ENCODE measurements at regions not wholly inside any gene's neighbourhood (a gene's known extent, or its start where the extent isn't known, plus 50 kb on each side); places are given as distances from the start of the nearest gene placed in this dataset.

DNA sequence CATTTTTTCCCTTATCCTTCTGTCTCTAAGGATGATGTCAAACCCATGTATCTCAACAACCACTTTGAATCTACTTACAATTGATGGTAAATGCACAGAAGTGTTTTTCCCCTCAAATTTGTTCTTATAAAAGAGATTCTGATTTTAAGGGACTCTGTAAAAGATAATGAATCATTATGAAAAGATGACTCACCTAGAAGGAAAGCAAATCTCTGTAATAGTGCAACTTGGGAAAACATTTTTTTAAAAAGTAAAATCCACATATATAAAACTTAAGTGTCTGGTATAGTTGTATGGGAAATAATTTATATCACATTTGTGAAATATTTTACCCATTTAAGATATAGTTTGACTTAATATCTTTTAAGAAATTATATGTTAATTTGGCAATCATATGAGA lies 137.0 kb downstream of the TINAG start:
- Histone ChIP-seq H3K9me3 (ENCODE audit: control insufficient read depth, insufficient read depth, low read length) (no peaks in the 10 kb centered on the region), H3K4me3 (ENCODE audit: low read length) (no peak overlapping the region), H3K79me2 (ENCODE audit: control insufficient read depth, low read length) (no peaks in the 10 kb centered on the region), H3F3A (ENCODE audit: control insufficient read depth, insufficient read depth) (no peaks in the 10 kb centered on the region), H3K27ac (ENCODE audit: low read depth, low read length) (no peak overlapping the region), H4K20me1 (ENCODE audit: control insufficient read depth, insufficient read depth, low read depth, low read length) (no peaks in the 10 kb centered on the region), H3K4me2 (ENCODE audit: low read length) (no peak overlapping the region), H3K4me1 (ENCODE audit: control insufficient read depth, low read length) (no peaks in the 10 kb centered on the region), H3K27me3 (ENCODE audit: control insufficient read depth, low read length) (no peaks in the 10 kb centered on the region), H3K36me3 (ENCODE audit: control insufficient read depth, low read length) (no peaks in the 10 kb centered on the region), H3K9me2 (replicated peaks; ENCODE audit: control insufficient read depth, low read length) (no peaks in the 10 kb centered on the region)
- no peak for TF ChIP-seq CTCF (IDR thresholded peaks at IDR 0.05; ENCODE audit: low read depth, low read length, poor library complexity, severe bottlenecking)
- no peak for TF ChIP-seq EZH2phosphoT487 (IDR thresholded peaks at IDR 0.05; ENCODE audit: borderline replicate concordance, low read length)

GRCh38 chr6:54448617-54449016 lies 140.4 kb downstream of the TINAG start:
- Histone ChIP-seq H3K79me2 (ENCODE audit: control insufficient read depth, low read length) (no peaks in the 10 kb centered on the region), H3K4me3 (ENCODE audit: low read length) (no peak overlapping the region), H3K36me3 (ENCODE audit: control insufficient read depth, low read length) (no peaks in the 10 kb centered on the region), H3K4me2 (ENCODE audit: low read length) (no peak overlapping the region), H3K27ac (ENCODE audit: low read depth, low read length) (no peak overlapping the region), H3K9me2 (replicated peaks; ENCODE audit: control insufficient read depth, low read length) (no peaks in the 10 kb centered on the region), H3F3A (ENCODE audit: control insufficient read depth, insufficient read depth) (no peaks in the 10 kb centered on the region), H4K20me1 (ENCODE audit: control insufficient read depth, insufficient read depth, low read depth, low read length) (no peaks in the 10 kb centered on the region), H3K27me3 (ENCODE audit: control insufficient read depth, low read length) (no peaks in the 10 kb centered on the region), H3K4me1 (ENCODE audit: control insufficient read depth, low read length) (no peaks in the 10 kb centered on the region), H3K9me3 (ENCODE audit: control insufficient read depth, insufficient read depth, low read length) (no peaks in the 10 kb centered on the region)
- TF ChIP-seq CTCF (IDR thresholded peaks at IDR 0.05; ENCODE audit: low read depth, low read length, poor library complexity, severe bottlenecking) (no peak), EZH2phosphoT487 (IDR thresholded peaks at IDR 0.05; ENCODE audit: borderline replicate concordance, low read length) (no peak)

DNA sequence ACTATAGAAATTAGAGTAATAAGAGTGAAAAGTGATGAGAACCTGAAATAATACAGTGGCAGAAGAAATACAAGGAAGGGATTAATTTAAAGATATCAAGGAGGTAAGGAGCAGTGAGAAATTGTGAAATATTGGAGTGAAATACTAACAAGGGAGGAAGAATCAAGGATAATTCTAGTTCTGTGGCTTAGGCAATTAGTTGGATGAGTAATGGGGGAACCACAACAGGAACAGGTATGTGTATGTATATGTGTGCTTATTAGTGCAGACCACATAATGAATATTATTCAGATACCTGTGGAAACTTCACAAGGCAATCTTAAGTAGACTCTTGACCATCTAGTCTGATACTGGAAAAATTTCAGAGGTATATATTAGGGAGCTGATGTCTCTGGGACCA lies 143.3 kb downstream of the TINAG start:
- Histone ChIP-seq H3K27me3 (ENCODE audit: control insufficient read depth, low read length) (no peaks in the 10 kb centered on the region), H3K36me3 (ENCODE audit: control insufficient read depth, low read length) (no peaks in the 10 kb centered on the region)
- TF ChIP-seq EZH2phosphoT487 (IDR thresholded peaks at IDR 0.05; ENCODE audit: borderline replicate concordance, low read length) (no peak), CTCF (IDR thresholded peaks at IDR 0.05; ENCODE audit: low read depth, low read length, poor library complexity, severe bottlenecking) (no peak)

More for the DNA sequence above, 143.3 kb downstream of the TINAG start:
- Histone ChIP-seq H3K27ac (ENCODE audit: low read depth, low read length) (no peak overlapping the region), H3K9me2 (replicated peaks; ENCODE audit: control insufficient read depth, low read length) (no peaks in the 10 kb centered on the region), H3K79me2 (ENCODE audit: control insufficient read depth, low read length) (no peaks in the 10 kb centered on the region), H3K9me3 (ENCODE audit: control insufficient read depth, insufficient read depth, low read length) (no peaks in the 10 kb centered on the region), H3K4me1 (ENCODE audit: control insufficient read depth, low read length) (no peaks in the 10 kb centered on the region), H4K20me1 (ENCODE audit: control insufficient read depth, insufficient read depth, low read depth, low read length) (no peaks in the 10 kb centered on the region), H3F3A (ENCODE audit: control insufficient read depth, insufficient read depth) (no peaks in the 10 kb centered on the region), H3K4me2 (ENCODE audit: low read length) (no peak overlapping the region), H3K4me3 (ENCODE audit: low read length) (no peak overlapping the region)

Data from DOHH2 (cell line).